H9 (cell line): ENCODE measurements at regions not wholly inside any gene's neighbourhood (a gene's known extent, or its start where the extent isn't known, plus 50 kb on each side); places are given as distances from the start of the nearest gene placed in this dataset.

Experiments used
- DNase-seq: peaks from one replicate; pipeline ENCODE4 v3.0.0-alpha.2; 2017
- H2AFZ ChIP-seq: one replicate; pipeline ENCODE4 v1.6.1; 2013; ENCODE audit warnings: mild to moderate bottlenecking, low read length, control low read depth, moderate library complexity
- H2AK5ac ChIP-seq: 2 replicates; pipeline ENCODE4 v1.6.1; 2013; ENCODE audit warnings: low read length, control low read depth, mixed read lengths; ENCODE audit not compliant: insufficient read length
- H2BK120ac ChIP-seq: one replicate; pipeline ENCODE4 v1.6.1; 2013; ENCODE audit warnings: low read depth, mild to moderate bottlenecking, low read length, control low read depth, inconsistent platforms; ENCODE audit not compliant: poor library complexity, severe bottlenecking
- H2BK12ac ChIP-seq: 2 replicates; pipeline ENCODE4 v1.6.1; 2013; ENCODE audit warnings: low read length, control low read depth, mixed read lengths, low read depth; ENCODE audit not compliant: insufficient read length
- H2BK15ac ChIP-seq: 2 replicates; pipeline ENCODE4 v1.6.1; 2013; ENCODE audit warnings: low read depth, low read length, control low read depth
- H2BK20ac ChIP-seq: one replicate; pipeline ENCODE4 v1.6.1; 2013; ENCODE audit warnings: low read depth, mild to moderate bottlenecking, low read length, control low read depth, inconsistent platforms; ENCODE audit not compliant: poor library complexity, severe bottlenecking
- H2BK5ac ChIP-seq: 2 replicates; pipeline ENCODE4 v1.6.1; 2013; ENCODE audit warnings: low read length, control low read depth, mixed read lengths; ENCODE audit not compliant: insufficient read length
- H3K14ac ChIP-seq: 2 replicates; pipeline ENCODE4 v1.6.1; 2013; ENCODE audit warnings: low read length, control low read depth; ENCODE audit not compliant: insufficient read depth
- H3K18ac ChIP-seq: 2 replicates; pipeline ENCODE4 v1.6.1; 2013; ENCODE audit warnings: low read depth, mild to moderate bottlenecking, mixed read lengths, low read length, control low read depth; ENCODE audit not compliant: insufficient read length
- H3K23ac ChIP-seq: 2 replicates; pipeline ENCODE4 v1.6.1; 2013; ENCODE audit warnings: low read length, control low read depth, mixed read lengths, low read depth; ENCODE audit not compliant: insufficient read length
- H3K23me2 ChIP-seq: 2 replicates; pipeline ENCODE4 v1.6.1; 2013; ENCODE audit warnings: low read depth, mild to moderate bottlenecking, mixed read lengths, low read length, control low read depth; ENCODE audit not compliant: insufficient read length, poor library complexity, severe bottlenecking
- H3K27ac ChIP-seq: 2 replicates; pipeline ENCODE4 v1.5.1; 2013; ENCODE audit warnings: low read length, control low read depth, mixed read lengths, low read depth; ENCODE audit not compliant: insufficient read length
- H3K27me3 ChIP-seq: 2 replicates; pipeline ENCODE4 v1.6.1; 2013; ENCODE audit warnings: low read length, control low read depth, inconsistent platforms; ENCODE audit not compliant: insufficient read depth
- H3K4ac ChIP-seq: 2 replicates; pipeline ENCODE4 v1.6.1; 2013; ENCODE audit warnings: low read depth, mild to moderate bottlenecking, control low read depth, inconsistent platforms, low read length, moderate library complexity
- H3K4me1 ChIP-seq: 2 replicates; pipeline ENCODE4 v1.6.1; 2013; ENCODE audit warnings: low read length, control low read depth, inconsistent platforms; ENCODE audit not compliant: insufficient read depth
- H3K4me2 ChIP-seq: 2 replicates; pipeline ENCODE4 v1.6.1; 2013; ENCODE audit warnings: low read length, control low read depth, mixed read lengths; ENCODE audit not compliant: insufficient read length, insufficient read depth
- H3K56ac ChIP-seq: 2 replicates; pipeline ENCODE4 v1.6.1; 2013; ENCODE audit warnings: low read depth, mild to moderate bottlenecking, mixed read lengths, low read length, control low read depth; ENCODE audit not compliant: insufficient read length
- H3K79me1 ChIP-seq: 2 replicates; pipeline ENCODE4 v1.6.1; 2013; ENCODE audit warnings: low read depth, mild to moderate bottlenecking, moderate library complexity, low read length, control low read depth, inconsistent platforms; ENCODE audit not compliant: insufficient read depth, poor library complexity, severe bottlenecking
- H3K79me2 ChIP-seq: 2 replicates; pipeline ENCODE4 v1.6.1; 2013; ENCODE audit warnings: low read length, control low read depth, inconsistent platforms; ENCODE audit not compliant: insufficient read depth
- H3K9ac ChIP-seq: 2 replicates; pipeline ENCODE4 v1.6.1; 2013; ENCODE audit warnings: low read length, control low read depth, mixed read lengths; ENCODE audit not compliant: insufficient read length; ENCODE audit errors: extremely low read depth
- H3K9me3 ChIP-seq: one replicate; pipeline ENCODE4 v1.6.1; 2013; ENCODE audit warnings: low read depth, low read length, inconsistent platforms; ENCODE audit not compliant: control insufficient read depth
- H3T11ph ChIP-seq: one replicate; pipeline ENCODE4 v1.6.1; 2013; ENCODE audit warnings: mild to moderate bottlenecking, low read length, control low read depth, inconsistent platforms
- H4K20me1 ChIP-seq: one replicate; pipeline ENCODE4 v1.6.1; 2013; ENCODE audit not compliant: control insufficient read depth, insufficient read length, insufficient read depth
- H4K5ac ChIP-seq: 2 replicates; pipeline ENCODE4 v1.6.1; 2013; ENCODE audit warnings: low read depth, mild to moderate bottlenecking, mixed read lengths, low read length, control low read depth; ENCODE audit not compliant: insufficient read length
- H4K8ac ChIP-seq: replicated peaks from 2 replicates; pipeline ENCODE4 v1.6.1; 2013; ENCODE audit warnings: low read length, control low read depth, mixed read lengths, low read depth; ENCODE audit not compliant: insufficient read length
- H4K91ac ChIP-seq: 2 replicates; pipeline ENCODE4 v1.6.1; 2013; ENCODE audit warnings: low read depth, mild to moderate bottlenecking, moderate library complexity, mixed read lengths, low read length, control low read depth; ENCODE audit not compliant: insufficient read length
- H3K27ac Mint-ChIP-seq, 3 experiments: 2 replicates in 2 of 3; 3 replicates in 1 of 3; pipeline ENCODE4 v1.8.0; 2020 to 2021; ENCODE audit warnings: mixed read lengths in 3 of 3, mild to moderate bottlenecking in 1 of 3, moderate library complexity in 1 of 3
- H3K27me3 Mint-ChIP-seq: 2 replicates; pipeline ENCODE4 v1.8.0; 2021; ENCODE audit warnings: low read depth, mild to moderate bottlenecking, moderate library complexity, mixed read lengths
- H3K36me3 Mint-ChIP-seq, 3 experiments: 2 replicates in 2 of 3; 3 replicates in 1 of 3; pipeline ENCODE4 v1.8.0; 2020 to 2021; ENCODE audit warnings: low read depth in 3 of 3, mixed read lengths in 3 of 3; ENCODE audit not compliant: insufficient read depth in 1 of 3
- H3K4me1 Mint-ChIP-seq, 2 experiments: 2 replicates each; pipeline ENCODE4 v1.8.0; 2020; ENCODE audit warnings: mixed read lengths in 2 of 2
- H3K4me3 Mint-ChIP-seq, 2 experiments: 2 replicates in 1 of 2; 3 replicates in 1 of 2; pipeline ENCODE4 v1.8.0; 2020 to 2021; ENCODE audit warnings: mild to moderate bottlenecking in 2 of 2, mixed read lengths in 2 of 2, moderate library complexity in 1 of 2
- H3K9me3 Mint-ChIP-seq, 2 experiments: 2 replicates in 1 of 2; 3 replicates in 1 of 2; pipeline ENCODE4 v1.8.0; 2020; ENCODE audit warnings: mild to moderate bottlenecking in 2 of 2, mixed read lengths in 2 of 2, moderate library complexity in 1 of 2
- CTCF ChIP-seq: fragments of 200-600 bp; sonication (generic); conservative IDR thresholded peaks from 3 replicates; pipeline ENCODE4 v1.8.0; 2021; ENCODE audit warnings: antibody characterized with exemption, mild to moderate bottlenecking
- WGBS: extraction: QIAGEN DNeasy Blood & Tissue Kit; methylation state at CpG from one replicate; pipeline ENCODE4 v1.1.7; 2013; ENCODE audit warnings: missing lambda C conversion rate, low lambda C conversion rate, mixed read lengths; ENCODE audit not compliant: insufficient read length; ENCODE audit errors: extremely low coverage; 5-methylcytosine and 5-hydroxymethylcytosine counted together

- DNase-seq, result no peak
- no peak overlapping the region for H3K56ac ChIP-seq
- no peak overlapping the region for H4K8ac ChIP-seq
- H3K4ac ChIP-seq, result no peak overlapping the region
- H4K5ac ChIP-seq, result no peak overlapping the region
- no peak overlapping the region for H2BK120ac ChIP-seq
- no CpG with 5 or more reads among the region's 3 CpGs for WGBS
- Mint-ChIP-seq H3K36me3 (peaks cover 7 to 24% (median 10%) of the 10 kb centered on the region in 3 experiments; a peak in 5 of 7 replicates), H3K27me3 (no peaks in the 10 kb centered on the region), H3K4me3 (no peak overlapping the region), H3K9me3 (peaks cover 16 to 20% of the 10 kb centered on the region in 2 experiments), H3K27ac (no peak overlapping the region), H3K4me1 (peaks cover 16 to 20% of the 10 kb centered on the region in 2 experiments)
- H3K27me3 ChIP-seq, result no peaks in the 10 kb centered on the region
- H3K79me2 ChIP-seq, result no peaks in the 10 kb centered on the region
- H3K18ac ChIP-seq, result no peak overlapping the region
- H3K9me3 ChIP-seq, result peaks cover 7% of the 10 kb centered on the region
- H3K14ac ChIP-seq, result no peak overlapping the region
- no peak overlapping the region for H4K91ac ChIP-seq
- H2AFZ ChIP-seq, result no peak overlapping the region
- no peak overlapping the region for H2BK20ac ChIP-seq
- no peak overlapping the region for H2AK5ac ChIP-seq
- no peak overlapping the region for H3K27ac ChIP-seq
- H3K23me2 ChIP-seq, result no peaks in the 10 kb centered on the region
- no peaks in the 10 kb centered on the region for H3K79me1 ChIP-seq
- H2BK5ac ChIP-seq, result no peak overlapping the region
- H3K4me1 ChIP-seq, result peaks cover 3% of the 10 kb centered on the region; the same call in 1 of the 2 replicates
- H2BK15ac ChIP-seq, result no peak overlapping the region
- no peaks in the 10 kb centered on the region for H4K20me1 ChIP-seq
- H3T11ph ChIP-seq, result no peak overlapping the region
- H2BK12ac ChIP-seq, result no peak overlapping the region
- no peak overlapping the region for H3K23ac ChIP-seq
- H3K9ac ChIP-seq, result no peak overlapping the region
- no peak for TF ChIP-seq CTCF
- H3K4me2 ChIP-seq, result no peak overlapping the region
These were observed 371.2 kb upstream of the THBS1 start for GRCh38 chr15:39209548-39210211.
